Astrocyte of the spinal cord (primary cell): ENCODE measurements at regions not wholly inside any gene's neighbourhood (a gene's known extent, or its start where the extent isn't known, plus 50 kb on each side); places are given as distances from the start of the nearest gene placed in this dataset.

ENCODE experiments used
- DNase-seq: peaks from one replicate; pipeline ENCODE4 v3.0.0; 2011; ENCODE audit warnings: low read depth, low spot score
- H3K4me3 ChIP-seq: 2 replicates; pipeline ENCODE4 v1.5.1; 2011; ENCODE audit warnings: low read depth, mild to moderate bottlenecking, low read length, moderate library complexity
- CTCF ChIP-seq: IDR thresholded peaks from 2 replicates; pipeline ENCODE4 v1.5.1; 2012; ENCODE audit warnings: low read depth, mild to moderate bottlenecking, low read length, inconsistent platforms
- in situ Hi-C: cut with HindIII; loops from 2 replicates; pipeline ENCODE4 v1.10.0; 2017; ENCODE audit warnings: low sequenced_read_pairs

DNA sequence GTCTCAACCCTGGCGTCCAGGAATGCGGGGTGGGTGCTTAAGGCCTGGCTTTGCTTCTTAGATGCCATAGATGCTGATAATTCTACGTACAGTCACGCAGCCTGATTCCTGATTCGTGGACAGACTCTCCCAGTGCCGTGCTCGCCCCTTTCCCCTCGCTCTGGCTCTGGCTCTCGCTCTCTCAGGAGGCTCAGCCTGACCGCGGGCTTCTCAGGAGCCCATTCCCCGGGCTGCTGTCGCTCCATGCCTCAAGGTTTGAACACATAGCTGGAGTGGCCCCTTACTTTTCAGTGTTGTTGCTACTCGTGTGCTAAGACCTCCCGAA is 59.2 kb upstream of the ZC4H2 start:
- no peak for TF ChIP-seq CTCF
- in situ Hi-C loops: no loop called here
- H3K4me3 ChIP-seq: peak overlapping the region; percentile 18
- DNase-seq: peak; percentile 0

- in situ Hi-C loops: no loop called here
- TF ChIP-seq CTCF: peak; percentile 39
- peak within 1 kb of the TSS; percentile 20 for H3K4me3 ChIP-seq
- DNase-seq: peak; percentile 50
These were observed 58.6 kb upstream of the ZC4H2 start, which contains the start of gene ZC3H12B for GRCh38 chrX:65034668-65035445. ZC3H12B (plus strand) TSS chrX:65034826.

DNA sequence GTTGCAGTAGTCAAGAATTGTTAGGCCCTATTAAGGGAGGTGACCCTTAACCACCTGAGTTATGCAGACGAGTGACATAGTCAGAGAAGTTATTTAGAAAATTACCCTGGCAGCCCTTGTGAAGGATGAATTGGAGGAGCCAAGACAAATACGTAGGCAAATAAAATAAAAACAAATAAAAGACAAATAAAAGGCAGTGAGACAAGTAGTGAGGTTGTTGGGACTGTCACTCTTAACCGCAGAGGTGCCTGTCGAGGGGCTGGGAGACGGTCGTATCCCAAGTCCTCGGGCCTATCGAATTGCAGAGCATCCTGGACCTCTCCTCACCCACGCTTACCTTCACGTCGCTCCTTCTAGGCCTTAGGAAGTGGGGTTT is 58.0 kb upstream of the ZC4H2 start:
- no peak for DNase-seq
- no peak for TF ChIP-seq CTCF
- H3K4me3 ChIP-seq: peak overlapping the region; percentile 20
- in situ Hi-C loops: no loop called here
